Endothelial cell of umbilical vein (primary cell): ENCODE measurements at regions not wholly inside any gene's neighbourhood (a gene's known extent, or its start where the extent isn't known, plus 50 kb on each side); places are given as distances from the start of the nearest gene placed in this dataset.

Source experiments
- BruUV-seq: library from RNA; stranded (reverse); fragments of 400-500 nt; replicated peaks from 2 replicates; lab custom pipeline; 2021; lab: Mats Ljungman, UMichigan
- CTCF ChIA-PET: fragments of 300-600, 350-600 bp; sonication (Branson Sonifier 250); formaldehyde crosslinking; loops from one replicate; lab custom pipeline; 2021; ENCODE audit warnings: antibody characterized with exemption, inconsistent platforms; lab: Charles Lee
- POLR2A ChIA-PET: fragments of 300-600, 350-600 bp; sonication (Branson Sonifier 250); formaldehyde crosslinking; loops from one replicate; lab custom pipeline; 2021; ENCODE audit warnings: antibody characterized with exemption, inconsistent platforms; lab: Charles Lee
- DNase-seq: peaks from one replicate; pipeline ENCODE4 v3.0.0-alpha.2; 2011; ENCODE audit warnings: low read depth, low spot score
- FAIRE-seq: peaks from 2 replicates; lab custom pipeline; 2011; peaks lifted over from hg19 to GRCh38; lab: Jason Lieb, UNC
- H2AFZ ChIP-seq: 2 replicates; pipeline ENCODE4 v1.6.0; 2012; ENCODE audit warnings: low read depth, low read length, control low read depth, inconsistent platforms
- H3K27ac ChIP-seq: 2 replicates; pipeline ENCODE4 v1.5.1; 2011; ENCODE audit warnings: low read depth, mild to moderate bottlenecking, control low read depth, low read length, moderate library complexity; ENCODE audit not compliant: insufficient read depth
- H3K27me3 ChIP-seq, 2 experiments: 2 replicates each; pipeline versions ENCODE4 v1.6.0 to v1.6.1; 2011; ENCODE audit warnings: low read length in 2 of 2, mixed read lengths in 1 of 2; ENCODE audit not compliant: control insufficient read depth in 2 of 2, insufficient read depth in 2 of 2
- H3K36me3 ChIP-seq, 2 experiments: 2 replicates in 1 of 2; 3 replicates in 1 of 2; pipeline ENCODE4 v1.5.1; 2011; ENCODE audit warnings: low read length in 2 of 2, mild to moderate bottlenecking in 1 of 2, moderate library complexity in 1 of 2; ENCODE audit not compliant: control insufficient read depth in 2 of 2, insufficient read depth in 2 of 2; ENCODE audit errors: extremely low read depth in 1 of 2
- H3K4me1 ChIP-seq: 3 replicates; pipeline ENCODE4 v1.5.1; 2011; ENCODE audit warnings: mild to moderate bottlenecking, low read length; ENCODE audit not compliant: control insufficient read depth, insufficient read depth; ENCODE audit errors: extremely low read depth
- H3K4me2 ChIP-seq: 2 replicates; pipeline ENCODE4 v1.6.1; 2011; ENCODE audit warnings: low read length, control low read depth, mixed read lengths; ENCODE audit not compliant: insufficient read depth
- H3K4me3 ChIP-seq, 3 experiments: fragments of 200-600 bp in 1 of 3; sonication (generic), shearing (Covaris generic) in 1 of 3; replicated peaks in 1 of 3; 2 replicates each; pipeline ENCODE4 v1.5.1; 2011 to 2016; ENCODE audit warnings: control low read depth in 3 of 3, low read length in 3 of 3, mild to moderate bottlenecking in 2 of 3, inconsistent platforms in 1 of 3, low read depth in 1 of 3, moderate library complexity in 1 of 3; ENCODE audit not compliant: insufficient read depth in 1 of 3
- H3K79me2 ChIP-seq: 2 replicates; pipeline ENCODE4 v1.6.0; 2012; ENCODE audit warnings: low read length, inconsistent platforms; ENCODE audit not compliant: control insufficient read depth, insufficient read depth
- H3K9ac ChIP-seq: replicated peaks from 2 replicates; pipeline ENCODE3; 2011; ENCODE audit warnings: low read length, control low read depth; ENCODE audit not compliant: insufficient read depth; ENCODE audit errors: extremely low read depth
- H3K9me1 ChIP-seq: replicated peaks from 3 replicates; pipeline ENCODE4 v1.6.0; 2011; ENCODE audit warnings: mild to moderate bottlenecking, low read length; ENCODE audit not compliant: control insufficient read depth, insufficient read depth; ENCODE audit errors: extremely low read depth
- H3K9me3 ChIP-seq: replicated peaks from 2 replicates; pipeline ENCODE4 v1.5.1; 2012; ENCODE audit warnings: low read length, inconsistent platforms; ENCODE audit not compliant: control insufficient read depth, insufficient read depth
- H4K20me1 ChIP-seq: replicated peaks from 2 replicates; pipeline ENCODE3; 2011; ENCODE audit warnings: mild to moderate bottlenecking, low read length; ENCODE audit not compliant: control insufficient read depth, insufficient read depth; ENCODE audit errors: extremely low read depth
- CTCF ChIP-seq, 2 donors: IDR thresholded peaks; 1 replicate in 1 of 2; 2 replicates in 1 of 2; pipeline ENCODE4 v1.5.1; 2011; ENCODE audit warnings: low read length in 2 of 2, mild to moderate bottlenecking in 2 of 2, moderate library complexity in 2 of 2, control low read depth in 1 of 2, inconsistent platforms in 1 of 2, low read depth in 1 of 2; ENCODE audit not compliant: insufficient read depth in 1 of 2; ENCODE audit errors: extremely low read depth in 1 of 2
- EZH2 ChIP-seq: IDR thresholded peaks from 2 replicates; pipeline ENCODE4 v1.6.1; 2012; ENCODE audit warnings: borderline replicate concordance, low read depth, mild to moderate bottlenecking, moderate library complexity, low read length, inconsistent platforms; ENCODE audit not compliant: severe bottlenecking
- FOS ChIP-seq: IDR thresholded peaks from 2 replicates; pipeline ENCODE4 v1.6.1; 2011; ENCODE audit warnings: mild to moderate bottlenecking, low read length, moderate library complexity, borderline replicate concordance; ENCODE audit not compliant: insufficient read depth
- GATA2 ChIP-seq: IDR thresholded peaks from 2 replicates; pipeline ENCODE4 v1.7.0; 2011; ENCODE audit warnings: low read depth, mild to moderate bottlenecking, moderate library complexity, mixed read lengths, low read length; ENCODE audit not compliant: insufficient read length, insufficient read depth
- JUN ChIP-seq: IDR thresholded peaks from 2 replicates; pipeline ENCODE4 v1.6.1; 2011; ENCODE audit warnings: borderline replicate concordance, low read depth; ENCODE audit not compliant: insufficient read length, insufficient read depth
- MAX ChIP-seq: IDR thresholded peaks from 2 replicates; pipeline ENCODE4 v1.6.1; 2011; ENCODE audit not compliant: insufficient read depth, insufficient read length
- MYC ChIP-seq: IDR thresholded peaks from one replicate; pipeline ENCODE4 v1.6.1; 2011; ENCODE audit warnings: mild to moderate bottlenecking, low read depth, low read length
- POLR2A ChIP-seq: IDR thresholded peaks from 2 replicates; pipeline ENCODE4 v1.6.1; 2012; ENCODE audit warnings: low read depth, mild to moderate bottlenecking, control low read depth, low read length
- POLR2AphosphoS5 ChIP-seq: IDR thresholded peaks from 2 replicates; pipeline ENCODE4 v1.6.1; 2012; ENCODE audit warnings: low read depth, mild to moderate bottlenecking, control low read depth, low read length, moderate library complexity; ENCODE audit not compliant: insufficient read depth
- dilution Hi-C: fragments of 300-500 bp; cut with MboI; formaldehyde crosslinking; loops from one replicate; pipeline ENCODE4 v1.15.0; 2019; ENCODE audit warnings: low sequenced_read_pairs; ENCODE audit not compliant: extremely low pct_ligation_motif_present
- intact Hi-C: fragments of 100-400 bp; cut with micrococcal nuclease; formaldehyde crosslinking; loops from one replicate; pipeline ENCODE4 v1.10.0; 2022

GRCh38 chr7:20560325-20561180, 54.9 kb upstream of the ABCB5 start:
- Histone ChIP-seq H3K9ac (peak overlapping the region; percentile 71), H3K27me3 (no peaks in the 10 kb centered on the region), H3K79me2 (no peaks in the 10 kb centered on the region), H3K27ac (peak overlapping the region; percentile 100), H3K4me1 (peaks cover 24% of the 10 kb centered on the region), H3K9me1 (no peaks in the 10 kb centered on the region), H3K36me3 (no peaks in the 10 kb centered on the region), H3K9me3 (no peaks in the 10 kb centered on the region), H2AFZ (peak overlapping the region; percentile 28), H4K20me1 (no peaks in the 10 kb centered on the region), H3K4me2 (no peak overlapping the region), H3K4me3 (no peak overlapping the region)
- DNase-seq: no peak
- BruUV-seq: no TSS peak
- dilution Hi-C loops (no loop called here), intact Hi-C loops (loop anchor here (1.0 kb wide), 4 partner anchors 36 to 229 kb away; no protein-coding TSS in a partner anchor)
- ChIA-PET POLR2A (no interaction called here), CTCF (no interaction called here)
- TF ChIP-seq POLR2AphosphoS5 (no peak), POLR2A (no peak), GATA2 (no peak), FOS (no peak), MYC (no peak), JUN (no peak), CTCF (IDR thresholded peaks at IDR 0.05; ENCODE audit: extremely low read depth in 1 of 2, insufficient read depth in 1 of 2, low read depth in 1 of 2, low read length in 2 of 2) (no peak), EZH2 (no peak), MAX (no peak)
- no peak for FAIRE-seq
